COLO829 (cell line): ENCODE measurements at regions not wholly inside any gene's neighbourhood (a gene's known extent, or its start where the extent isn't known, plus 50 kb on each side); places are given as distances from the start of the nearest gene placed in this dataset.

Source experiments
- DNase-seq: peaks from one replicate; pipeline ENCODE4 v3.0.0; 2012; ENCODE audit warnings: low spot score

- no peak for DNase-seq
These were observed 261.0 kb upstream of the CDH6 start for GRCh38 chr5:30932273-30933017.

GRCh38 chr5:30930736-30931135 lies 262.8 kb upstream of the CDH6 start:
- no peak for DNase-seq

- no peak for DNase-seq
These were observed 264.5 kb upstream of the CDH6 start for GRCh38 chr5:30928956-30929355.

- DNase-seq = no peak
These were observed 267.3 kb upstream of the CDH6 start for GRCh38 chr5:30926218-30926617.

- DNase-seq = no peak
These were observed 272.1 kb upstream of the CDH6 start for GRCh38 chr5:30921388-30921787.

GRCh38 chr5:30918171-30918570 lies 275.3 kb upstream of the CDH6 start:
- DNase-seq = no peak

GRCh38 chr5:30908356-30908755 lies 285.1 kb upstream of the CDH6 start:
- DNase-seq = no peak

- DNase-seq = no peak
These were observed 293.1 kb upstream of the CDH6 start for GRCh38 chr5:30900367-30900766.

GRCh38 chr5:30894811-30895210 lies 298.7 kb upstream of the CDH6 start:
- peak; percentile 80 for DNase-seq

GRCh38 chr5:30891660-30892059 lies 301.8 kb upstream of the CDH6 start:
- no peak for DNase-seq

- no peak for DNase-seq
These were observed 303.1 kb upstream of the CDH6 start for GRCh38 chr5:30890377-30890776.

GRCh38 chr5:30880514-30880913 lies 313.0 kb upstream of the CDH6 start:
- no peak for DNase-seq

GRCh38 chr5:30879887-30880286 lies 313.6 kb upstream of the CDH6 start:
- no peak for DNase-seq

- no peak for DNase-seq
These were observed 314.7 kb upstream of the CDH6 start for GRCh38 chr5:30878746-30879145.

GRCh38 chr5:30878296-30878695 lies 315.2 kb upstream of the CDH6 start:
- DNase-seq = no peak

GRCh38 chr5:30874241-30875034 lies 319.0 kb upstream of the CDH6 start:
- DNase-seq = no peak

- DNase-seq = no peak
These were observed 322.3 kb upstream of the CDH6 start for GRCh38 chr5:30871196-30871595.

- DNase-seq = no peak
These were observed 325.8 kb upstream of the CDH6 start for GRCh38 chr5:30867711-30868110.

GRCh38 chr5:30866142-30866541 lies 327.3 kb upstream of the CDH6 start:
- DNase-seq = no peak

- no peak for DNase-seq
These were observed 337.2 kb upstream of the CDH6 start for GRCh38 chr5:30856242-30856641.

GRCh38 chr5:30853158-30853557 lies 340.3 kb upstream of the CDH6 start:
- no peak for DNase-seq

GRCh38 chr5:30850866-30851265 lies 342.6 kb upstream of the CDH6 start:
- no peak for DNase-seq

GRCh38 chr5:30849931-30850710 lies 343.4 kb upstream of the CDH6 start:
- no peak for DNase-seq
